NCI-H446 treated with DMSO at 0.1 percent for 48 hours (cell line): ENCODE measurements at regions not wholly inside any gene's neighbourhood (a gene's known extent, or its start where the extent isn't known, plus 50 kb on each side); places are given as distances from the start of the nearest gene placed in this dataset.

Experiments used
- DNase-seq: peaks from one replicate; lab custom pipeline; 2025; lab: John Stamatoyannopoulos, UW

- no peak for DNase-seq
These were observed 184.1 kb upstream of the LNX1 start for GRCh38 chr4:53775381-53775780.

GRCh38 chr4:53771326-53771725 is 180.0 kb upstream of the LNX1 start:
- no peak for DNase-seq

GRCh38 chr4:53767482-53767881 is 176.2 kb upstream of the LNX1 start:
- no peak for DNase-seq

- DNase-seq: no peak
These were observed 173.6 kb upstream of the LNX1 start for GRCh38 chr4:53764761-53765490.

- DNase-seq: no peak
These were observed 172.7 kb upstream of the LNX1 start for GRCh38 chr4:53763813-53764597.

- no peak for DNase-seq
These were observed 164.4 kb upstream of the LNX1 start for GRCh38 chr4:53755656-53756055.

- no peak for DNase-seq
These were observed 160.8 kb upstream of the LNX1 start for GRCh38 chr4:53752124-53752523.

- DNase-seq: no peak
These were observed 157.1 kb upstream of the LNX1 start for GRCh38 chr4:53748328-53748772.

- DNase-seq: no peak
These were observed 156.1 kb upstream of the LNX1 start for GRCh38 chr4:53747401-53747800.

- DNase-seq: no peak
These were observed 153.3 kb upstream of the LNX1 start for GRCh38 chr4:53744446-53745160.

GRCh38 chr4:53734584-53735353 is 143.5 kb upstream of the LNX1 start:
- DNase-seq: no peak

GRCh38 chr4:53734182-53734581 is 142.9 kb upstream of the LNX1 start:
- no peak for DNase-seq

- no peak for DNase-seq
These were observed 141.4 kb upstream of the LNX1 start for GRCh38 chr4:53732661-53733060.

- DNase-seq: no peak
These were observed 138.9 kb upstream of the LNX1 start for GRCh38 chr4:53730031-53730805.

- no peak for DNase-seq
These were observed 130.8 kb upstream of the LNX1 start for GRCh38 chr4:53722110-53722509.

GRCh38 chr4:53721263-53721662 is 130.0 kb upstream of the LNX1 start:
- DNase-seq: no peak

GRCh38 chr4:53720776-53721175 is 129.5 kb upstream of the LNX1 start:
- no peak for DNase-seq

- no peak for DNase-seq
These were observed 125.8 kb upstream of the LNX1 start for GRCh38 chr4:53717064-53717549.

GRCh38 chr4:53716471-53717063 is 125.3 kb upstream of the LNX1 start:
- no peak for DNase-seq

GRCh38 chr4:53716011-53716410 is 124.7 kb upstream of the LNX1 start:
- no peak for DNase-seq
